HG03457 (cell line): ENCODE measurements at regions not wholly inside any gene's neighbourhood (a gene's known extent, or its start where the extent isn't known, plus 50 kb on each side); places are given as distances from the start of the nearest gene placed in this dataset.

Experiments used
- ATAC-seq: cut with Tn5 transposase; IDR thresholded peaks from one replicate; pipeline ENCODE4 v1.9.1; 2021; ENCODE audit warnings: moderate number of reproducible peaks; ENCODE audit not compliant: unreplicated experiment

- no peak for ATAC-seq
Observed at GRCh38 chr18:29153091-29153490, 976.2 kb upstream of the CDH2 start.

- ATAC-seq = no peak
Observed at GRCh38 chr18:29147944-29148343, 971.0 kb upstream of the CDH2 start.

GRCh38 chr18:29146068-29146467 is 969.1 kb upstream of the CDH2 start:
- ATAC-seq = no peak

GRCh38 chr18:29140590-29140989 is 963.7 kb upstream of the CDH2 start:
- ATAC-seq = no peak

GRCh38 chr18:29137773-29138495 is 961.0 kb upstream of the CDH2 start:
- no peak for ATAC-seq

GRCh38 chr18:29123706-29124530 is 947.0 kb upstream of the CDH2 start:
- no peak for ATAC-seq

- ATAC-seq = no peak
Observed at GRCh38 chr18:29104671-29105070, 927.7 kb upstream of the CDH2 start.

GRCh38 chr18:29104227-29104626 is 927.3 kb upstream of the CDH2 start:
- no peak for ATAC-seq

- no peak for ATAC-seq
Observed at GRCh38 chr18:29096079-29096770, 919.3 kb upstream of the CDH2 start.

GRCh38 chr18:29087616-29088246 is 910.8 kb upstream of the CDH2 start:
- ATAC-seq = no peak

- ATAC-seq = no peak
Observed at GRCh38 chr18:29084120-29084519, 907.2 kb upstream of the CDH2 start.

- ATAC-seq = no peak
Observed at GRCh38 chr18:29083545-29083944, 906.6 kb upstream of the CDH2 start.

- no peak for ATAC-seq
Observed at GRCh38 chr18:29080946-29081345, 904.0 kb upstream of the CDH2 start.

- ATAC-seq = no peak
Observed at GRCh38 chr18:29078273-29078672, 901.3 kb upstream of the CDH2 start.

- ATAC-seq = no peak
Observed at GRCh38 chr18:29077344-29077743, 900.4 kb upstream of the CDH2 start.

GRCh38 chr18:29076645-29077044 is 899.7 kb upstream of the CDH2 start:
- no peak for ATAC-seq

- ATAC-seq = no peak
Observed at GRCh38 chr18:29074147-29074546, 897.2 kb upstream of the CDH2 start.

GRCh38 chr18:29071869-29072268 is 894.9 kb upstream of the CDH2 start:
- ATAC-seq = no peak

GRCh38 chr18:29063346-29063745 is 886.4 kb upstream of the CDH2 start:
- ATAC-seq = no peak

- no peak for ATAC-seq
Observed at GRCh38 chr18:29062921-29063320, 886.0 kb upstream of the CDH2 start.

- no peak for ATAC-seq
Observed at GRCh38 chr18:29060349-29060748, 883.4 kb upstream of the CDH2 start.
